Superior temporal gyrus (tissue), 1 donor: ENCODE measurements at regions not wholly inside any gene's neighbourhood (a gene's known extent, or its start where the extent isn't known, plus 50 kb on each side); places are given as distances from the start of the nearest gene placed in this dataset.
A peak's percentile ranks its signal among the peaks of the same experiment; 100 is the strongest.
"Not testable (repeated sequence)": the region's sequence is repeated elsewhere in the genome, so short reads cannot be mapped to it uniquely, and the experiment has no call there.

Source experiments
- DNase-seq: peaks from one replicate; pipeline ENCODE4 v3.0.0-alpha.2; 2016; ENCODE audit errors: extremely low spot score

- DNase-seq = no peak
Measured at GRCh38 chr5:163947848-163948666, 442.6 kb downstream of the MAT2B start.

- DNase-seq = no peak
Measured at GRCh38 chr5:163950248-163950647, 444.8 kb downstream of the MAT2B start.

GRCh38 chr5:163951069-163951468, 445.6 kb downstream of the MAT2B start:
- no peak for DNase-seq

GRCh38 chr5:163953901-163954300, 448.5 kb downstream of the MAT2B start:
- DNase-seq = no peak

GRCh38 chr5:163961230-163961629, 455.8 kb downstream of the MAT2B start:
- not testable (repeated sequence) for DNase-seq

GRCh38 chr5:163963881-163964280, 458.5 kb downstream of the MAT2B start:
- no peak for DNase-seq

GRCh38 chr5:163964671-163965070, 459.3 kb downstream of the MAT2B start:
- DNase-seq = peak; percentile 21

- no peak for DNase-seq
Measured at GRCh38 chr5:163967268-163967667, 461.8 kb downstream of the MAT2B start.

- DNase-seq = no peak
Measured at GRCh38 chr5:163968651-163969050, 463.2 kb downstream of the MAT2B start.

GRCh38 chr5:163976696-163977095, 471.3 kb downstream of the MAT2B start:
- DNase-seq = no peak

- DNase-seq = no peak
Measured at GRCh38 chr5:163978897-163979296, 473.5 kb downstream of the MAT2B start.

GRCh38 chr5:163988566-163988965, 483.1 kb downstream of the MAT2B start:
- no peak for DNase-seq

- no peak for DNase-seq
Measured at GRCh38 chr5:163993126-163993525, 487.7 kb downstream of the MAT2B start.

GRCh38 chr5:163995206-163995605, 489.8 kb downstream of the MAT2B start:
- DNase-seq = no peak

GRCh38 chr5:163997965-163998364, 492.5 kb downstream of the MAT2B start:
- no peak for DNase-seq

GRCh38 chr5:164000241-164000640, 494.8 kb downstream of the MAT2B start:
- DNase-seq = no peak

- DNase-seq = no peak
Measured at GRCh38 chr5:164000819-164001218, 495.4 kb downstream of the MAT2B start.

- DNase-seq = no peak
Measured at GRCh38 chr5:164002214-164002613, 496.8 kb downstream of the MAT2B start.

- DNase-seq = peak; percentile 52
Measured at GRCh38 chr5:164002628-164003027, 497.2 kb downstream of the MAT2B start.

- DNase-seq = no peak
Measured at GRCh38 chr5:164005071-164005470, 499.7 kb downstream of the MAT2B start.

GRCh38 chr5:164007064-164007463, 501.6 kb downstream of the MAT2B start:
- no peak for DNase-seq

- no peak for DNase-seq
Measured at GRCh38 chr5:164009621-164010020, 504.2 kb downstream of the MAT2B start.

GRCh38 chr5:164010900-164011299, 505.5 kb downstream of the MAT2B start:
- DNase-seq = no peak

GRCh38 chr5:164012371-164012770, 507.0 kb downstream of the MAT2B start:
- DNase-seq = no peak
